Loucy (cell line): ENCODE measurements at regions not wholly inside any gene's neighbourhood (a gene's known extent, or its start where the extent isn't known, plus 50 kb on each side); places are given as distances from the start of the nearest gene placed in this dataset.

Source experiments
- H2AFZ ChIP-seq: fragments of 200-600 bp; sonication (generic); 2 replicates; pipeline ENCODE4 v1.6.0; 2016; ENCODE audit warnings: antibody characterized with exemption, mild to moderate bottlenecking, low read length, moderate library complexity
- H3F3A ChIP-seq: fragments of 200-600 bp; 2 replicates; pipeline ENCODE4 v1.6.0; 2016; ENCODE audit warnings: antibody characterized with exemption, low read depth, mild to moderate bottlenecking
- H3K27me3 ChIP-seq: fragments of 200-600 bp; sonication (generic); 2 replicates; pipeline ENCODE4 v1.6.1; 2014; ENCODE audit warnings: low read length, mild to moderate bottlenecking; ENCODE audit not compliant: insufficient read depth, poor library complexity, severe bottlenecking
- H3K36me3 ChIP-seq: fragments of 200-600 bp; sonication (generic); 2 replicates; pipeline ENCODE4 v1.6.1; 2016; ENCODE audit warnings: low read length; ENCODE audit not compliant: insufficient read depth
- H3K4me1 ChIP-seq: fragments of 200-600 bp; sonication (generic); 2 replicates; pipeline ENCODE4 v1.5.1; 2014; ENCODE audit warnings: low read length, mild to moderate bottlenecking; ENCODE audit not compliant: insufficient read depth, poor library complexity, severe bottlenecking
- H3K4me2 ChIP-seq: fragments of 200-600 bp; sonication (generic); 2 replicates; pipeline ENCODE4 v1.6.0; 2014; ENCODE audit warnings: antibody characterized with exemption, low read length, low read depth, mild to moderate bottlenecking; ENCODE audit not compliant: poor library complexity, severe bottlenecking
- H3K4me3 ChIP-seq: fragments of 200-600 bp; sonication (generic); 2 replicates; pipeline ENCODE4 v1.5.1; 2014; ENCODE audit warnings: low read length, mild to moderate bottlenecking, mixed read lengths; ENCODE audit not compliant: poor library complexity, severe bottlenecking
- H3K79me2 ChIP-seq: fragments of 200-600 bp; sonication (generic); 2 replicates; pipeline ENCODE4 v1.6.1; 2014; ENCODE audit warnings: low read length; ENCODE audit not compliant: insufficient read depth
- H3K9ac ChIP-seq: fragments of 200-600 bp; sonication (generic); 2 replicates; pipeline ENCODE4 v1.6.0; 2014; ENCODE audit warnings: mild to moderate bottlenecking, low read depth, low read length, moderate library complexity; ENCODE audit not compliant: poor library complexity, severe bottlenecking
- H3K9me2 ChIP-seq: fragments of 200-600 bp; sonication (generic); replicated peaks from 2 replicates; pipeline ENCODE4 v1.6.1; 2016; ENCODE audit warnings: low read depth, low read length, mixed read lengths
- H3K9me3 ChIP-seq: fragments of 200-600 bp; sonication (generic); 2 replicates; pipeline ENCODE4 v1.6.1; 2014; ENCODE audit warnings: mild to moderate bottlenecking, antibody characterized with exemption, low read length, low read depth; ENCODE audit not compliant: insufficient read depth
- H4K20me1 ChIP-seq: fragments of 200-600 bp; sonication (generic); 2 replicates; pipeline ENCODE4 v1.6.0; 2014; ENCODE audit warnings: antibody characterized with exemption, low read length, mild to moderate bottlenecking; ENCODE audit not compliant: insufficient read depth, poor library complexity, severe bottlenecking
- EZH2phosphoT487 ChIP-seq: fragments of 200-600 bp; IDR thresholded peaks from 2 replicates; pipeline ENCODE4 v1.6.1; 2018; ENCODE audit warnings: antibody characterized with exemption, mild to moderate bottlenecking, moderate library complexity, borderline replicate concordance
- TF ChIP-seq, protein P1 (sequence below): fragments of 200-600 bp; sonication (generic); conservative IDR thresholded peaks from 2 replicates; pipeline ENCODE4 v1.5.1; 2014; ENCODE audit warnings: mild to moderate bottlenecking, antibody characterized with exemption, low read length

DNA sequence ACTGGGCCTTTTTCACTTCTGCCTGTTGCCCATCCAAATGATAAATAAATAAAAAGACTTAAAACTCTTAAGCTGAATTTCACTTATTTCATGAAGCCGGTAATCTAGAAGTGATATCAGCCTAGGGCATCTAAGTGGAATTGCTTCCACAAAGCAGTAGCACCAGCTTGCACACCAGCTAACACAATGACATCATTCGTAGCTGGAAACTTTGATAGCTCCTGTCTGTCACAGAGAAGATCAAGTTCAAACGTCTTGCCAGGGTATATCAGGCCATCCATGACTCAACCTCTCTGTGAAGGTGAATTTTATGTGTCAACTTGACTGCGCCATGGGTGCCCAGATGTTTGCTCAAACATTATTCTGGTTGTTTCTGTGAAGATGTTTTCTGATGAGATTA is 161.7 kb upstream of the MYT1L start:
- Histone ChIP-seq H3F3A (no peaks in the 10 kb centered on the region), H3K4me2 (no peak overlapping the region), H3K4me1 (no peaks in the 10 kb centered on the region), H3K9me2 (no peaks in the 10 kb centered on the region), H3K4me3 (no peak overlapping the region), H3K36me3 (no peaks in the 10 kb centered on the region), H3K9ac (no peak overlapping the region), H3K9me3 (no peaks in the 10 kb centered on the region), H3K27me3 (no peaks in the 10 kb centered on the region), H2AFZ (no peak overlapping the region), H4K20me1 (no peaks in the 10 kb centered on the region), H3K79me2 (no peaks in the 10 kb centered on the region)
- no peak for TF ChIP-seq EZH2phosphoT487
- TF ChIP-seq, protein P1, sequence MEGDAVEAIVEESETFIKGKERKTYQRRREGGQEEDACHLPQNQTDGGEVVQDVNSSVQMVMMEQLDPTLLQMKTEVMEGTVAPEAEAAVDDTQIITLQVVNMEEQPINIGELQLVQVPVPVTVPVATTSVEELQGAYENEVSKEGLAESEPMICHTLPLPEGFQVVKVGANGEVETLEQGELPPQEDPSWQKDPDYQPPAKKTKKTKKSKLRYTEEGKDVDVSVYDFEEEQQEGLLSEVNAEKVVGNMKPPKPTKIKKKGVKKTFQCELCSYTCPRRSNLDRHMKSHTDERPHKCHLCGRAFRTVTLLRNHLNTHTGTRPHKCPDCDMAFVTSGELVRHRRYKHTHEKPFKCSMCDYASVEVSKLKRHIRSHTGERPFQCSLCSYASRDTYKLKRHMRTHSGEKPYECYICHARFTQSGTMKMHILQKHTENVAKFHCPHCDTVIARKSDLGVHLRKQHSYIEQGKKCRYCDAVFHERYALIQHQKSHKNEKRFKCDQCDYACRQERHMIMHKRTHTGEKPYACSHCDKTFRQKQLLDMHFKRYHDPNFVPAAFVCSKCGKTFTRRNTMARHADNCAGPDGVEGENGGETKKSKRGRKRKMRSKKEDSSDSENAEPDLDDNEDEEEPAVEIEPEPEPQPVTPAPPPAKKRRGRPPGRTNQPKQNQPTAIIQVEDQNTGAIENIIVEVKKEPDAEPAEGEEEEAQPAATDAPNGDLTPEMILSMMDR: no peak

DNA sequence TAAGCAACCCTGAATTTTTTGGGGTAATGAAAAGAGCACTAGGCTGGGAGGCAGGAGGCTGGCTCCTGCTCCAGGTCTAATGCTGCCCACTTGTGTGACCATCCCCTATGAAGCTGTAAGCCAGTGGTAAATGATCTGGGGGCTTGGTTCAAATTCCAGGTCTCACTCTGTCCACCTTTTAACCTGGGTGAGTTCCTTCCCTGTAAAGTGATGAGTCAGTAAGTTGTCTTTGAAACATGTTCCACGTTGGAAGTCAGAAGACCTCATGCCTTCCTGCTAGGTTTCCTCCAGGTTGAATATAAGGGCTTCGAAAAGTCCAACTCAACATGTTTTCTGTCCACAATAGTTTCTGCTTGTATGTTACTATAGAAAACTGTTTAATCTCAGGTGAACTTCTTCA is 160.9 kb upstream of the MYT1L start:
- Histone ChIP-seq H3K9ac (no peak overlapping the region), H3K9me2 (no peaks in the 10 kb centered on the region), H3K79me2 (no peaks in the 10 kb centered on the region), H3K4me2 (no peak overlapping the region), H3K4me3 (no peak overlapping the region), H3K9me3 (no peaks in the 10 kb centered on the region), H3K27me3 (no peaks in the 10 kb centered on the region), H3K4me1 (no peaks in the 10 kb centered on the region), H3F3A (no peaks in the 10 kb centered on the region), H2AFZ (no peak overlapping the region), H4K20me1 (no peaks in the 10 kb centered on the region), H3K36me3 (no peaks in the 10 kb centered on the region)
- TF ChIP-seq EZH2phosphoT487: no peak
- TF ChIP-seq, protein P1: no peak

DNA sequence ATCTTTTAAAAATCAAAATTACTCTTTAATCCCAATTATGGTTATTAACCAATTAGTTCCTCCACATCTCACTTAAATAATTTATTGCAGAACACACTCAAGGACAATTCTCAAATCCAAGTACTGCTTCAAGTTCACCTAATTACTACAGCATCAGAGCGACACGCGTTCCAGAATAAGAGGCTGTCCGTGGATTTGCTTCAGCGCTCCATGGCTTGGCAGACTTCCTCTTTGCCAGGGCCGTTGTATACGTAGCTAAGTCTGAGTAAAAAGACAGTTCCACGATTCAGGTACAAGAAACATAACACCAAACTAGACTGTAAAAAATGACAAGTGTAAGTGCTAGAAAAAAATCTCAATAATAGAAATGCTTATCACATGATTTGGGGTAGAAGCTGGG is 153.2 kb upstream of the MYT1L start:
- H3K9me3 ChIP-seq: no peaks in the 10 kb centered on the region
- no peak overlapping the region for H3K9ac ChIP-seq
- H3K4me3 ChIP-seq: no peak overlapping the region
- H3K79me2 ChIP-seq: no peaks in the 10 kb centered on the region
- H3K9me2 ChIP-seq: no peaks in the 10 kb centered on the region
- TF ChIP-seq, protein P1: no peak
- no peaks in the 10 kb centered on the region for H4K20me1 ChIP-seq
- H3F3A ChIP-seq: no peaks in the 10 kb centered on the region
- no peaks in the 10 kb centered on the region for H3K27me3 ChIP-seq
- H3K36me3 ChIP-seq: no peaks in the 10 kb centered on the region
- no peak overlapping the region for H2AFZ ChIP-seq
- no peaks in the 10 kb centered on the region for H3K4me1 ChIP-seq
- H3K4me2 ChIP-seq: no peak overlapping the region
